HCT116 (cell line): ENCODE measurements at regions not wholly inside any gene's neighbourhood (a gene's known extent, or its start where the extent isn't known, plus 50 kb on each side); places are given as distances from the start of the nearest gene placed in this dataset.

Experiments used
- ATAC-seq: fragments of 200-7000 bp; cut with Tn5 transposase; 2 replicates; pipeline ENCODE4 v1.9.1; 2020; ENCODE audit warnings: mild to moderate bottlenecking, moderate library complexity
- BruUV-seq: library from RNA; stranded (reverse); fragments of 400-500 nt; replicated peaks from 2 replicates; lab custom pipeline; 2021; lab: Mats Ljungman, UMichigan
- CTCF ChIA-PET: fragments of 300-600 bp; sonication (Branson Sonifier 250); formaldehyde crosslinking; loops from one replicate; lab custom pipeline; 2021; ENCODE audit warnings: antibody characterized with exemption; lab: Charles Lee
- POLR2A ChIA-PET: fragments of 300-600, 350-600 bp; sonication (Branson Sonifier 250); formaldehyde crosslinking; loops from one replicate; lab custom pipeline; 2021; ENCODE audit warnings: antibody characterized with exemption; lab: Charles Lee
- RAD21 ChIA-PET, 2 experiments: fragments of 300-600 bp; sonication (Branson Sonifier 250); formaldehyde crosslinking; loops; one replicate each; lab custom pipeline; 2023; ENCODE audit warnings: low total read pairs in 2 of 2; ENCODE audit not compliant: uncharacterized antibody in 2 of 2, unreplicated experiment in 2 of 2, low non-redundant PET in 1 of 2; lab: Charles Lee
- DNase-seq: peaks from one replicate; pipeline ENCODE4 v3.0.0-alpha.2; 2010; ENCODE audit warnings: low read depth, low spot score
- H2AFZ ChIP-seq: fragments of 200-600 bp; shearing (Covaris generic), sonication (generic); 2 replicates; pipeline ENCODE4 v1.6.1; 2017; ENCODE audit warnings: low read depth, mixed run types, mixed read lengths, antibody characterized with exemption, low read length; ENCODE audit not compliant: poor library complexity, severe bottlenecking
- H3K27ac ChIP-seq: 2 replicates; pipeline ENCODE4 v1.5.1; 2012; ENCODE audit warnings: low read depth, low read length
- H3K27me3 ChIP-seq: fragments of 200-600 bp; sonication (generic); 2 replicates; pipeline ENCODE4 v1.6.1; 2016; ENCODE audit warnings: mixed run types, low read length, mixed read lengths; ENCODE audit not compliant: insufficient read depth
- H3K36me3 ChIP-seq, 2 experiments: fragments of 200-500 bp in 1 of 2; fragments of 200-600 bp in 1 of 2; sonication (Bioruptor generic) in 1 of 2; sonication (generic) in 1 of 2; 2 replicates each; pipeline versions ENCODE4 v1.5.1 to v1.6.1; 2014 to 2016; ENCODE audit warnings: low read length in 2 of 2, inconsistent platforms in 1 of 2, mixed read lengths in 1 of 2, mixed run types in 1 of 2; ENCODE audit not compliant: insufficient read depth in 2 of 2, control insufficient read depth in 1 of 2
- H3K4me1 ChIP-seq, 2 experiments: fragments of 200-600 bp in 1 of 2; sonication (generic) in 1 of 2; 2 replicates each; pipeline versions ENCODE4 v1.5.1 to v1.6.1; 2012 to 2017; ENCODE audit warnings: low read length in 2 of 2, inconsistent platforms in 1 of 2, mild to moderate bottlenecking in 1 of 2, mixed read lengths in 1 of 2, mixed run types in 1 of 2, moderate library complexity in 1 of 2; ENCODE audit not compliant: insufficient read depth in 2 of 2, control insufficient read depth in 1 of 2
- H3K4me2 ChIP-seq: fragments of 200-600 bp; sonication (generic); 2 replicates; pipeline ENCODE4 v1.6.1; 2017; ENCODE audit warnings: mixed run types, low read length, mixed read lengths
- H3K4me3 ChIP-seq, 2 experiments: fragments of 200-600 bp in 1 of 2; sonication (generic) in 1 of 2; replicated peaks in 1 of 2; 2 replicates each; pipeline ENCODE4 v1.5.1; 2011 to 2016; ENCODE audit warnings: low read length in 2 of 2, control low read depth in 1 of 2, low read depth in 1 of 2, mild to moderate bottlenecking in 1 of 2, mixed read lengths in 1 of 2, mixed run types in 1 of 2
- H3K79me2 ChIP-seq: fragments of 200-600 bp; sonication (generic); 2 replicates; pipeline ENCODE4 v1.6.1; 2017; ENCODE audit warnings: mild to moderate bottlenecking, mixed run types, low read length, moderate library complexity, mixed read lengths; ENCODE audit not compliant: insufficient read depth
- H3K9ac ChIP-seq: fragments of 200-600 bp; sonication (generic); 2 replicates; pipeline ENCODE4 v1.6.1; 2016; ENCODE audit warnings: low read length, mixed read lengths
- H3K9me2 ChIP-seq: fragments of 200-600 bp; sonication (generic), shearing (Covaris generic); 2 replicates; pipeline ENCODE4 v1.6.1; 2017; ENCODE audit warnings: mixed run types, mild to moderate bottlenecking, moderate library complexity; ENCODE audit not compliant: insufficient read depth
- H3K9me3 ChIP-seq, 2 experiments: fragments of 200-500 bp in 1 of 2; fragments of 200-600 bp in 1 of 2; sonication (Bioruptor generic) in 1 of 2; sonication (generic) in 1 of 2; 2 replicates each; pipeline ENCODE4 v1.6.1; 2014 to 2017; ENCODE audit warnings: low read length in 2 of 2, mixed read lengths in 2 of 2, inconsistent platforms in 1 of 2, low read depth in 1 of 2, mild to moderate bottlenecking in 1 of 2, mixed run types in 1 of 2, moderate library complexity in 1 of 2; ENCODE audit not compliant: control insufficient read depth in 1 of 2, insufficient read depth in 1 of 2
- H4K20me1 ChIP-seq: fragments of 200-600 bp; sonication (generic), shearing (Covaris generic); 2 replicates; pipeline ENCODE4 v1.6.1; 2017; ENCODE audit warnings: mixed run types, mild to moderate bottlenecking, moderate library complexity; ENCODE audit not compliant: insufficient read depth
- ATF3 ChIP-seq: IDR thresholded peaks from 2 replicates; pipeline ENCODE4 v1.6.1; 2012
- CBX3 ChIP-seq: IDR thresholded peaks from 2 replicates; pipeline ENCODE4 v1.6.1; 2012; ENCODE audit warnings: low read depth
- CEBPB ChIP-seq: IDR thresholded peaks from 2 replicates; pipeline ENCODE4 v1.6.1; 2012; ENCODE audit warnings: low read depth
- ELF1 ChIP-seq: IDR thresholded peaks from 2 replicates; pipeline ENCODE4 v1.6.1; 2012; ENCODE audit warnings: low read depth, borderline replicate concordance
- EZH2 ChIP-seq: fragments of 200-600 bp; sonication (generic); IDR thresholded peaks from 2 replicates; pipeline ENCODE4 v1.6.1; 2017; ENCODE audit warnings: antibody characterized with exemption, mixed run types
- EZH2phosphoT487 ChIP-seq: fragments of 200-600 bp; IDR thresholded peaks from 2 replicates; pipeline ENCODE4 v1.6.1; 2018; ENCODE audit warnings: antibody characterized with exemption, borderline replicate concordance
- FOSL1 ChIP-seq: IDR thresholded peaks from 2 replicates; pipeline ENCODE4 v1.6.1; 2012; ENCODE audit warnings: low read depth
- JUND ChIP-seq: IDR thresholded peaks from 2 replicates; pipeline ENCODE4 v1.6.1; 2012
- MAX ChIP-seq: IDR thresholded peaks from 2 replicates; pipeline ENCODE4 v1.6.1; 2012
- POLR2A ChIP-seq: IDR thresholded peaks from 2 replicates; pipeline ENCODE4 v1.7.0; 2011; ENCODE audit warnings: borderline replicate concordance; ENCODE audit not compliant: insufficient read depth, insufficient read length; ENCODE audit errors: extremely low read depth
- RAD21 ChIP-seq: IDR thresholded peaks from 2 replicates; pipeline ENCODE4 v1.6.1; 2012; ENCODE audit warnings: low read depth, mild to moderate bottlenecking
- REST ChIP-seq: IDR thresholded peaks from 2 replicates; pipeline ENCODE4 v1.6.1; 2012; ENCODE audit warnings: low read depth
- TCF7L2 ChIP-seq: IDR thresholded peaks from 2 replicates; pipeline ENCODE4 v1.7.0; 2011; ENCODE audit warnings: borderline replicate concordance, inconsistent platforms; ENCODE audit not compliant: insufficient read depth, insufficient read length; ENCODE audit errors: extremely low read depth
- YY1 ChIP-seq: IDR thresholded peaks from 2 replicates; pipeline ENCODE4 v1.6.1; 2011; ENCODE audit warnings: low read length, low read depth, moderate library complexity, mild to moderate bottlenecking; ENCODE audit not compliant: insufficient replicate concordance; ENCODE audit errors: extremely low read depth
- ZBTB33 ChIP-seq: IDR thresholded peaks from 2 replicates; pipeline ENCODE4 v1.6.1; 2011; ENCODE audit warnings: mild to moderate bottlenecking, low read length, moderate library complexity; ENCODE audit not compliant: insufficient replicate concordance; ENCODE audit errors: extremely low read depth
- ZFX ChIP-seq: fragments of 450-650 bp; IDR thresholded peaks from 2 replicates; pipeline ENCODE4 v1.6.1; 2017
- ZNF274 ChIP-seq: fragments of 200-500 bp; sonication (Bioruptor generic); IDR thresholded peaks from 2 replicates; pipeline ENCODE4 v1.6.1; 2014; ENCODE audit warnings: mild to moderate bottlenecking, low read depth, low read length, inconsistent platforms
- intact Hi-C: fragments of 100-400 bp; cut with micrococcal nuclease; formaldehyde crosslinking; loops from 2 replicates; pipeline ENCODE4 v1.10.0; 2022

- H3K27me3 ChIP-seq = no peaks in the 10 kb centered on the region
- no peak for ATAC-seq
- TF ChIP-seq POLR2A (no peak), ZNF274 (no peak), RAD21 (no peak), ZBTB33 (no peak), TCF7L2 (no peak), EZH2phosphoT487 (no peak), CBX3 (no peak), FOSL1 (no peak), MAX (no peak), ELF1 (no peak), ZFX (no peak), CEBPB (no peak), ATF3 (no peak), JUND (no peak), YY1 (no peak), EZH2 (no peak), REST (no peak)
- TF ChIP-seq, all 23 proteins: peak for 0
- Histone ChIP-seq H3K79me2 (no peaks in the 10 kb centered on the region), H3K4me3 (no peak overlapping the region), H2AFZ (no peak overlapping the region), H4K20me1 (no peaks in the 10 kb centered on the region), H3K4me2 (no peak overlapping the region), H3K27ac (no peak overlapping the region), H3K4me1 (no peaks in the 10 kb centered on the region), H3K36me3 (no peaks in the 10 kb centered on the region), H3K9ac (no peak overlapping the region), H3K9me2 (no peaks in the 10 kb centered on the region), H3K9me3 (peaks cover 11 to 13% of the 10 kb centered on the region in 2 experiments; a peak in 2 of 4 replicates)
- CTCF ChIA-PET = no interaction called here
- intact Hi-C loops = no loop called here
- POLR2A ChIA-PET = no interaction called here
- DNase-seq = no peak
- RAD21 ChIA-PET = no interaction called here
- BruUV-seq = no TSS peak
These were observed 573.3 kb upstream of the MAN1A1 start for GRCh38 chr6:119922814-119923213.
